Activated naive CD4-positive, alpha-beta T cell treated with anti-CD3 and anti-CD28 coated beads, Interleukin-2, amount 10 ng/mL, durations not matched to agents 7 days and 5 days (primary cell): ENCODE measurements at regions not wholly inside any gene's neighbourhood (a gene's known extent, or its start where the extent isn't known, plus 50 kb on each side); places are given as distances from the start of the nearest gene placed in this dataset.

Source experiments
- CTCF ChIA-PET: fragments of 350-600 bp; sonication (Branson Sonifier 250); formaldehyde crosslinking; loops from one replicate; lab custom pipeline; 2021; ENCODE audit warnings: antibody characterized with exemption; lab: Charles Lee
- DNase-seq: peaks from one replicate; pipeline ENCODE4 v3.0.0-alpha.2; 2020
- H3K27ac Mint-ChIP-seq: one replicate; pipeline ENCODE4 v1.8.0; 2021; ENCODE audit warnings: mild to moderate bottlenecking, moderate library complexity, mixed read lengths
- H3K27me3 Mint-ChIP-seq: one replicate; pipeline ENCODE4 v1.8.0; 2021; ENCODE audit warnings: mild to moderate bottlenecking, mixed read lengths
- H3K36me3 Mint-ChIP-seq: one replicate; pipeline ENCODE4 v1.8.0; 2021; ENCODE audit warnings: mixed read lengths
- H3K4me1 Mint-ChIP-seq: one replicate; pipeline ENCODE4 v1.8.0; 2021; ENCODE audit warnings: mixed read lengths
- H3K4me3 Mint-ChIP-seq: one replicate; pipeline ENCODE4 v1.8.0; 2021; ENCODE audit warnings: mild to moderate bottlenecking, moderate library complexity, mixed read lengths
- H3K9me3 Mint-ChIP-seq: one replicate; pipeline ENCODE4 v1.8.0; 2021; ENCODE audit warnings: mixed read lengths

GRCh38 chr4:127580300-127580699 is 52.5 kb upstream of the INTU start:
- H3K27me3 Mint-ChIP-seq: no peaks in the 10 kb centered on the region
- H3K4me3 Mint-ChIP-seq: no peak overlapping the region
- H3K27ac Mint-ChIP-seq: no peak overlapping the region

GRCh38 chr4:127580891-127581290 is 51.9 kb upstream of the INTU start:
- no peak for DNase-seq
- Mint-ChIP-seq H3K4me1 (no peaks in the 10 kb centered on the region), H3K27ac (no peak overlapping the region), H3K9me3 (no peaks in the 10 kb centered on the region), H3K36me3 (no peaks in the 10 kb centered on the region), H3K4me3 (no peak overlapping the region), H3K27me3 (no peaks in the 10 kb centered on the region)
- CTCF ChIA-PET: no interaction called here

More at GRCh38 chr4:127580300-127580699, 52.5 kb upstream of the INTU start:
- CTCF ChIA-PET: no interaction called here
- DNase-seq: no peak
- H3K4me1 Mint-ChIP-seq: no peaks in the 10 kb centered on the region
- H3K36me3 Mint-ChIP-seq: no peaks in the 10 kb centered on the region
- H3K9me3 Mint-ChIP-seq: no peaks in the 10 kb centered on the region
